ENCODE measurements at regions not wholly inside any gene's neighbourhood (a gene's known extent, or its start where the extent isn't known, plus 50 kb on each side); places are given as distances from the start of the nearest gene placed in this dataset.

DNA sequence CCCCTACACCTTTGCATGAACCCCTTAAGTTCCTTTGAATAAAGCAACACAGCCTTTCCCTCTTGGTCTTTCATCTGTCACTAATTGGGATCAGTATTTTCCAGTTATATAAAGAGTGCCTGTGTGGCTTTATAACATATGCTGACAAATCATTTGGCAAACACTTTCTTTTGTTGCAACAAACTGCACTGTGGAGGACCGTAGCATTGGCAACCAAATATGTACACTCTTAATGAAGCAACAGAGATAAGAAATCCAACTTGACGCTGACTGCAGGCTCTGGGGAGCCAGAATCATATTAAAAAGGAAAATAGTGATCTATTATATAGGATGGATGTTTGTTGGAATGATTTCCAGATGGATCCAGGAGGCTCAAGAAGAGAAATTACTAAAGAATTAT is 120.1 kb upstream of the PRICKLE2 start:
- TF ChIP-seq, protein P1, sequence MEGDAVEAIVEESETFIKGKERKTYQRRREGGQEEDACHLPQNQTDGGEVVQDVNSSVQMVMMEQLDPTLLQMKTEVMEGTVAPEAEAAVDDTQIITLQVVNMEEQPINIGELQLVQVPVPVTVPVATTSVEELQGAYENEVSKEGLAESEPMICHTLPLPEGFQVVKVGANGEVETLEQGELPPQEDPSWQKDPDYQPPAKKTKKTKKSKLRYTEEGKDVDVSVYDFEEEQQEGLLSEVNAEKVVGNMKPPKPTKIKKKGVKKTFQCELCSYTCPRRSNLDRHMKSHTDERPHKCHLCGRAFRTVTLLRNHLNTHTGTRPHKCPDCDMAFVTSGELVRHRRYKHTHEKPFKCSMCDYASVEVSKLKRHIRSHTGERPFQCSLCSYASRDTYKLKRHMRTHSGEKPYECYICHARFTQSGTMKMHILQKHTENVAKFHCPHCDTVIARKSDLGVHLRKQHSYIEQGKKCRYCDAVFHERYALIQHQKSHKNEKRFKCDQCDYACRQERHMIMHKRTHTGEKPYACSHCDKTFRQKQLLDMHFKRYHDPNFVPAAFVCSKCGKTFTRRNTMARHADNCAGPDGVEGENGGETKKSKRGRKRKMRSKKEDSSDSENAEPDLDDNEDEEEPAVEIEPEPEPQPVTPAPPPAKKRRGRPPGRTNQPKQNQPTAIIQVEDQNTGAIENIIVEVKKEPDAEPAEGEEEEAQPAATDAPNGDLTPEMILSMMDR (conservative IDR thresholded peaks at IDR 0.05; ENCODE audit: low read depth, low read length) = no peak
- H3K4me3 ChIP-seq (ENCODE audit: low read depth, low read length) = no peak overlapping the region
- peak; percentile 95 for DNase-seq (ENCODE audit: low read depth)

GRCh38 chr3:64344721-64345207 is 119.5 kb upstream of the PRICKLE2 start:
- peak; percentile 84 for DNase-seq (ENCODE audit: low read depth)
- no peak overlapping the region for H3K4me3 ChIP-seq (ENCODE audit: low read depth, low read length)
- TF ChIP-seq, protein P1 (conservative IDR thresholded peaks at IDR 0.05; ENCODE audit: low read depth, low read length) = no peak

DNA sequence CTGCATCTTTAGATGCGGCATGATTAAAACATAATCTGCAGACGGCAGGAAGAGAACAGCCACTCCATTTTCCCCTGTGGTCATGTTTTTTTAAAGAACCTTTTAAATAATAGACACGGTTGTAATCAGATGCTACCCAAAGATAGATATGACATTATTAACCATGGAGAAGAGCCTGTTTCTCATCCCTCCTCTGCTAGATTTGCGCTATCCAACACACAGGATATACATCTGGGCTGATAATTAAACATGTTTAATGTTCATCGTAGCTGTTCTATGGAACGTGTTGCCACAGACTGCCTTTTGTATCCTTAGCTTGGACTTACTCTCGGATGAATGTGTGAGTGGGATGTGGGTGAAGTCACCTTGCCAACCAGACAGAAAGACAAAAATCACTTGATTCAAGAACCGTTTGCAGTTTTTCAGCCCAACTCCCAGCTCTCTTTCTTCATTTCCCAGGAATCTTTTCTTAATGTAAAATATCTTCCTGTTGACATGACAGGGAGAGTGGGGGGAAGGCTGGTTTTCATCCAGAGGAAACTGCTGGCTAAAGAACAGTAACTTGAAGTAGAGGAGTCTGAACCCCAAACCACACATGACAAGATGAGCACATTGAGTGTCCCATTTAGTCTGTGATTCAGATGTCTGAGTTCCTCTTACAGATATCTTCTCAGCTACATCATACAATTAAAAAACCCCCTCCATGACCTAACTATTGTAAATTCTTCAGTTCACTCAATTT is 118.6 kb upstream of the PRICKLE2 start:
- TF ChIP-seq, protein P1 (conservative IDR thresholded peaks at IDR 0.05; ENCODE audit: low read depth, low read length) = no peak
- peak; percentile 72 for DNase-seq (ENCODE audit: low read depth)
- H3K4me3 ChIP-seq (ENCODE audit: low read depth, low read length) = no peak overlapping the region

- peak; percentile 95 for DNase-seq (ENCODE audit: low read depth)
- H3K4me3 ChIP-seq (ENCODE audit: low read depth, low read length) = no peak overlapping the region
- TF ChIP-seq, protein P1 (conservative IDR thresholded peaks at IDR 0.05; ENCODE audit: low read depth, low read length) = no peak
Measured at GRCh38 chr3:64342940-64343688, 117.8 kb upstream of the PRICKLE2 start.

- peak; percentile 33 for DNase-seq (ENCODE audit: low read depth)
- TF ChIP-seq, protein P1 (conservative IDR thresholded peaks at IDR 0.05; ENCODE audit: low read depth, low read length) = no peak
- no peak overlapping the region for H3K4me3 ChIP-seq (ENCODE audit: low read depth, low read length)
Measured at GRCh38 chr3:64341296-64341695, 116.0 kb upstream of the PRICKLE2 start.

DNA sequence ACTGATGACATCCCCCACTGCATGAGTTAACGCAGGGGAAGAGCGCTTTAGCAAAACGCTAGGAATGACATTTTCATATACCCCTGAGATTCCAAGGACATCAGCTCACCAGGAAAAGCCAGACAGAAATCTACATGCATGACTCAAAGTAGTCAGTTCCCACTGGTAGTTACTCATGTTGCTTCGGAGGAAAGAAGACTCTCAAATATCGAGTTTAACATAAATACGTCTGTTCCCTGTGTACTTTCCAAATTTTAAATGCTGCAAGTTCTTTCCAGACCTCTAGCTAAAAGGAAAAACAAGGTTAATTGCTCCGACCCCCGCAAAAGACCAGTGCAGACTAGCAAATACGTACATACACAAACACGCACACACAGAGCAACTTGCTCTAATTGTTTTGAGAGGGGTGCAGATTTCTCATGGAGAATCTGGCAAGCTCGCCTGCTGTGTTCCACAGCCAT is 115.4 kb upstream of the PRICKLE2 start:
- DNase-seq (ENCODE audit: low read depth) = peak; percentile 89
- H3K4me3 ChIP-seq (ENCODE audit: low read depth, low read length) = peak overlapping the region; percentile 32
- TF ChIP-seq, protein P1 (conservative IDR thresholded peaks at IDR 0.05; ENCODE audit: low read depth, low read length) = no peak
